Lower lobe of right lung (tissue), 2 donors: ENCODE measurements at regions not wholly inside any gene's neighbourhood (a gene's known extent, or its start where the extent isn't known, plus 50 kb on each side); places are given as distances from the start of the nearest gene placed in this dataset.
A peak's percentile ranks its signal among the peaks of the same experiment; 100 is the strongest.

Experiments
- ATAC-seq, 2 donors: fragments of 200-7000 bp; cut with Tn5 transposase; one replicate each; pipeline ENCODE4 v1.9.1; 2020 to 2022; ENCODE audit warnings: mild to moderate bottlenecking in 2 of 2, moderate library complexity in 2 of 2
- DNase-seq: peaks from one replicate; pipeline ENCODE4 v3.0.0-alpha.2; 2020
- H3K27ac ChIP-seq: fragments of 200-600 bp; one replicate; pipeline ENCODE4 v1.8.0; 2022
- H3K27me3 ChIP-seq: fragments of 200-600 bp; one replicate; pipeline ENCODE4 v1.8.0; 2022; ENCODE audit warnings: low read depth
- H3K36me3 ChIP-seq: fragments of 200-600 bp; one replicate; pipeline ENCODE4 v1.8.0; 2022; ENCODE audit warnings: mild to moderate bottlenecking
- H3K4me1 ChIP-seq: fragments of 200-600 bp; one replicate; pipeline ENCODE4 v1.8.0; 2022
- H3K4me3 ChIP-seq: fragments of 200-600 bp; one replicate; pipeline ENCODE4 v1.8.0; 2022; ENCODE audit warnings: mild to moderate bottlenecking
- H3K9me3 ChIP-seq: fragments of 200-600 bp; one replicate; pipeline ENCODE4 v1.8.0; 2022
- intact Hi-C: fragments of 100-400 bp; cut with DNase I; formaldehyde crosslinking; loops from one replicate; pipeline ENCODE4 v1.11.0; 2022
- TF ChIP-seq, protein P1 (sequence below): fragments of 200-600 bp; IDR thresholded peaks from one replicate; pipeline ENCODE4 v1.8.0; 2022; ENCODE audit warnings: antibody characterized with exemption, mild to moderate bottlenecking
- donor health status: DM: no; HTN: yes; CAD: no; lungs with severe emphysema.

DNA sequence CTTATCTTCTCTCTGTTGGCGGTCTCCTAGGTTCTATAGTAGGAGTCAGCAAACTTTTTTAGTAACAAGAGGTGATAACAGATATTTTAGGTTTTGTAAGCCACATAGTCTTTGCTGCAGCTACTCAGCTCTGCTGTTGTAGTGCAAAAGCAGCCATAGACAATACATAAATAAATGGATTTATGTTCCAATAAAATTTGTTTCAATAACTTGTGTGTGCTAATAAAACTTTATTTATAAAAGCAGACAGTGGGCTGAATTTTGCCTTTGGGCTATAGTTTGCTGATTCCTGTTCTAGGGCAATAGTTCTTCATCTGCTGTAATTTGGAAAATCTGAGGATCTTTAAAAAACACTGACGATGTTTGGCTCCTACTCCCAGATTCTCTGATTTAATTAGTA lies 469.4 kb upstream of the TNC start:
- H3K36me3 ChIP-seq, result no peaks in the 10 kb centered on the region
- TF ChIP-seq, protein P1, sequence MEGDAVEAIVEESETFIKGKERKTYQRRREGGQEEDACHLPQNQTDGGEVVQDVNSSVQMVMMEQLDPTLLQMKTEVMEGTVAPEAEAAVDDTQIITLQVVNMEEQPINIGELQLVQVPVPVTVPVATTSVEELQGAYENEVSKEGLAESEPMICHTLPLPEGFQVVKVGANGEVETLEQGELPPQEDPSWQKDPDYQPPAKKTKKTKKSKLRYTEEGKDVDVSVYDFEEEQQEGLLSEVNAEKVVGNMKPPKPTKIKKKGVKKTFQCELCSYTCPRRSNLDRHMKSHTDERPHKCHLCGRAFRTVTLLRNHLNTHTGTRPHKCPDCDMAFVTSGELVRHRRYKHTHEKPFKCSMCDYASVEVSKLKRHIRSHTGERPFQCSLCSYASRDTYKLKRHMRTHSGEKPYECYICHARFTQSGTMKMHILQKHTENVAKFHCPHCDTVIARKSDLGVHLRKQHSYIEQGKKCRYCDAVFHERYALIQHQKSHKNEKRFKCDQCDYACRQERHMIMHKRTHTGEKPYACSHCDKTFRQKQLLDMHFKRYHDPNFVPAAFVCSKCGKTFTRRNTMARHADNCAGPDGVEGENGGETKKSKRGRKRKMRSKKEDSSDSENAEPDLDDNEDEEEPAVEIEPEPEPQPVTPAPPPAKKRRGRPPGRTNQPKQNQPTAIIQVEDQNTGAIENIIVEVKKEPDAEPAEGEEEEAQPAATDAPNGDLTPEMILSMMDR, result no peak
- H3K4me3 ChIP-seq, result no peak overlapping the region
- ATAC-seq (no peak), DNase-seq (no peak)
- intact Hi-C loops, result loop anchor here (10.0 kb wide), 1 partner anchor 1077 kb away; no protein-coding TSS in a partner anchor
- H3K27me3 ChIP-seq, result no peaks in the 10 kb centered on the region
- no peak overlapping the region for H3K27ac ChIP-seq
- H3K9me3 ChIP-seq, result no peaks in the 10 kb centered on the region
- H3K4me1 ChIP-seq, result no peaks in the 10 kb centered on the region

DNA sequence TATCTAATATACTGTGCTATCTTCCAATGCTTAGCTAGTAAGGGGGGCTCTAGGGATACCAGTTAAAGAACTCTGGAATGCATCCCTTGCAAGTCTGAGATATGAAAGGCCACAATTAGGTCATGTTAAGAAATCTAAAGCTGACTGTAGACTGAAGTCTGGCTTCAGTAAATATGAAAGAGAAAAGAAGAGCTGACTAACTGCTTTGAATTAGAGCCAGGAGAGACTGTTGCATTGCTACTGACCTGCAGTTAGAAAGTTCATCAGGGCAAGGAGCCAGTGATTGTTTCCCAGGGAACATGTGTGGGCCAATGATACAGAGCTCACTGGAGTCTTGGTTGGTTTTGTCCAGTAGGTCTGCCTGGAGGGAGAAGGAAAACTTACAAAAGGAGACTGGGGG lies 472.1 kb upstream of the TNC start:
- Histone ChIP-seq H3K4me1 (no peaks in the 10 kb centered on the region), H3K27me3 (no peaks in the 10 kb centered on the region), H3K36me3 (no peaks in the 10 kb centered on the region), H3K4me3 (no peak overlapping the region), H3K9me3 (no peaks in the 10 kb centered on the region), H3K27ac (no peak overlapping the region)
- TF ChIP-seq, protein P1, result no peak
- no peak for DNase-seq
- intact Hi-C loops, result no loop called here
- ATAC-seq, result no peak

DNA sequence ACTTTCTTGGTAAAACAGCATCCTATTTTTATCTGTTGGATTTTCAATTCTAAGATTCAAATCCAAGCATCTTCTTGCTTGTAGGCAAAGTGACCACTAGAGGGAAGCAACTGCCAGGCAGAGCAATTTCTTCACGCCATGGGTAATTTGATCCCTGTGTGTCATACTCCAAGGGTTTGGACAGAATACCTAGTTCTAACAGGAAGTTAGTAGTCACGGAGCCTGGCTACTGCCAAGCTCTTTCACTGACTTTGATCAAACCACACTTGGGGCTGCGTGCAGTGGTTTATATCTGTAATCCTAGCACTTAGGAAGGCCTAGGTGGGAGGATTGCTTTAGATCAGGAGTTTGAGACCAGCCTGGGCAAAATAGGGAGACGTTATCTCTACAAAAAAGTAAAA lies 473.6 kb upstream of the TNC start:
- Histone ChIP-seq H3K27ac (peak overlapping the region; percentile 18), H3K9me3 (no peaks in the 10 kb centered on the region), H3K36me3 (no peaks in the 10 kb centered on the region), H3K4me1 (no peaks in the 10 kb centered on the region), H3K27me3 (no peaks in the 10 kb centered on the region), H3K4me3 (no peak overlapping the region)
- TF ChIP-seq, protein P1, result peak; percentile 54
- DNase-seq (peak; percentile 45), ATAC-seq (peak; percentile 89 to 92)
- intact Hi-C loops, result no loop called here

DNA sequence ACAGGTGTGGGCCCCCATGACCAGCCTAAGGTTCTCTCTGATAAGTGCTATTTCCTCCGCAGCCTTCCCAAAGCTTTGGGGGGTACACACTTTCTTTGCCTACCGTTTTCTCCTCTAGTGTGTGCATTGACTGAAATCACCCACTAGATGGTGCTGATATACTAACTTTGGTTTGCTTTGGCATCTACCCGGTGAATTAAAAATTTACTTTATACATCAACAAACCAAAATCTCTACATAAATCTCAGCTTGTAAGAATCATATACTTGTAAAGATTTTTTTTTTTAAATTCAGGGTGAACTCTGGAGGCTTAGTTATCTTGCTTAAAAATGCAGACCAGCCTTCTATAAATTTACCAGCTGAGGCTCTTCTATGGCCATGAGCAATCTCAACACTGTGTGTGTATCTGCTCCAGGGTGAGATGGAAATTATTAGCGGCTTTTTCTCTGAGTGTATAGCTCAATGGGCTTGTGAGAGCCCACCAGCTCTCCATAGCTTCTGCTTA lies 475.7 kb upstream of the TNC start:
- intact Hi-C loops, result no loop called here
- DNase-seq, result no peak

DNA sequence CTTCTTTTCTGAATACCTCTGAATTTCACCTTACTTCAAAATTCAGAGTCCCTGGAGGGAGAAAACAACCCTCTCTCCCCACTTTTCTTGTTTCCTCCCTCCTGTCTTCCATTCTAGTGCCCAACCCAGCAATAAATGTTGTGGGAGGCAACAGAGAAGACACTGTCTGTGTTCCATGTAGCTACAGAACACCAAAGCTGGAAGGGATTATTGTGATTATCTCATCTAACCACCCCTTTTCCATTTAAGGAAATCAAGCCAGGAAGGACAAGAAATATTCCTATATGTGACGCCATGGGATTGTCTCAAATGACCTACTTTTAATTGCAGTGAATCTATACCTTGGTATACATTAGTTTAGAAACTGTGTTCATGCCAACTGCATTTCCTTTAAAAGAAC lies 476.6 kb upstream of the TNC start:
- TF ChIP-seq, protein P1, result no peak

More for the DNA sequence above, 475.7 kb upstream of the TNC start:
- TF ChIP-seq, protein P1, result peak; percentile 68
- H3K27me3 ChIP-seq, result no peaks in the 10 kb centered on the region
- H3K9me3 ChIP-seq, result no peaks in the 10 kb centered on the region
- H3K4me1 ChIP-seq, result no peaks in the 10 kb centered on the region
- H3K4me3 ChIP-seq, result no peak overlapping the region
- peak in 1 of 2 donors; percentile 52 for ATAC-seq
- H3K27ac ChIP-seq, result no peak overlapping the region
- H3K36me3 ChIP-seq, result no peaks in the 10 kb centered on the region

More for the DNA sequence above, 476.6 kb upstream of the TNC start:
- intact Hi-C loops, result no loop called here
- Histone ChIP-seq H3K4me1 (no peaks in the 10 kb centered on the region), H3K27me3 (no peaks in the 10 kb centered on the region), H3K9me3 (no peaks in the 10 kb centered on the region), H3K36me3 (no peaks in the 10 kb centered on the region), H3K4me3 (no peak overlapping the region), H3K27ac (no peak overlapping the region)
- no peak for DNase-seq
- ATAC-seq, result no peak
